ENCODE measurements at regions not wholly inside any gene's neighbourhood (a gene's known extent, or its start where the extent isn't known, plus 50 kb on each side); places are given as distances from the start of the nearest gene placed in this dataset.

GRCh38 chr5:152730176-152730575 lies 325.1 kb upstream of the NMUR2 start:
- TF ChIP-seq CTCF (IDR thresholded peaks at IDR 0.05 in 2 of 3, conservative IDR thresholded peaks at IDR 0.05 in 1 of 3; ENCODE audit: borderline replicate concordance in 1 of 3, insufficient read depth in 1 of 3, low read depth in 2 of 3, low read length in 2 of 3), result no peak
- no peak for TF ChIP-seq TCF7L2 (IDR thresholded peaks at IDR 0.05; ENCODE audit: borderline replicate concordance, extremely low read depth, insufficient read depth, insufficient read length)
- TF ChIP-seq POLR2A (IDR thresholded peaks at IDR 0.05; ENCODE audit: borderline replicate concordance, extremely low read depth, insufficient read depth, insufficient read length), result no peak
- no peak for TF ChIP-seq MAX (IDR thresholded peaks at IDR 0.05)
- no peak for TF ChIP-seq EZH2 (IDR thresholded peaks at IDR 0.05)
- no peak for TF ChIP-seq CEBPB (IDR thresholded peaks at IDR 0.05; ENCODE audit: low read depth)
- TF ChIP-seq SIN3A (IDR thresholded peaks at IDR 0.05; ENCODE audit: low read depth), result no peak
- no peak for TF ChIP-seq ATF3 (IDR thresholded peaks at IDR 0.05)
- TF ChIP-seq SRF (IDR thresholded peaks at IDR 0.05; ENCODE audit: low read depth), result no peak
- no peak for TF ChIP-seq POLR2AphosphoS5 (IDR thresholded peaks at IDR 0.05; ENCODE audit: low read depth, low read length)
- TF ChIP-seq SP1 (IDR thresholded peaks at IDR 0.05; ENCODE audit: low read depth), result no peak
- TF ChIP-seq ELF1 (IDR thresholded peaks at IDR 0.05; ENCODE audit: borderline replicate concordance, low read depth), result no peak
- no peak for TF ChIP-seq EZH2phosphoT487 (IDR thresholded peaks at IDR 0.05; ENCODE audit: borderline replicate concordance)
